SK-N-SH (cell line): ENCODE measurements at regions not wholly inside any gene's neighbourhood (a gene's known extent, or its start where the extent isn't known, plus 50 kb on each side); places are given as distances from the start of the nearest gene placed in this dataset.

Experiments used
- CTCF ChIA-PET: fragments of 300-600, 350-600 bp; formaldehyde crosslinking; extraction: SDS; loops from one replicate; lab custom pipeline; 2021; lab: Yijun Ruan, JAX
- POLR2A ChIA-PET: fragments of 350-600 bp; sonication (Branson Sonifier 250); formaldehyde crosslinking; extraction: SDS; loops from one replicate; lab custom pipeline; 2020; ENCODE audit warnings: antibody characterized with exemption, inconsistent platforms; lab: Yijun Ruan, JAX
- DNase-seq: peaks from one replicate; pipeline ENCODE4 v3.0.0; 2012
- H2AFZ ChIP-seq: fragments of 200-600 bp; sonication (generic); 2 replicates; pipeline ENCODE4 v1.8.1; 2016; ENCODE audit warnings: antibody characterized with exemption, mild to moderate bottlenecking, low read depth
- H3F3A ChIP-seq: fragments of 200-600 bp; sonication (generic); replicated peaks from 2 replicates; pipeline ENCODE3; 2016; ENCODE audit warnings: antibody characterized with exemption, mild to moderate bottlenecking; ENCODE audit not compliant: insufficient read depth
- H3K27ac ChIP-seq, 2 experiments: fragments of 200-500 bp in 1 of 2; fragments of 200-600 bp in 1 of 2; sonication (Bioruptor generic) in 1 of 2; sonication (generic), shearing (Covaris generic) in 1 of 2; 2 replicates each; pipeline versions ENCODE4 v1.5.1 to v1.6.1; 2014 to 2016; ENCODE audit warnings: low read depth in 2 of 2, inconsistent platforms in 1 of 2, low read length in 1 of 2, mild to moderate bottlenecking in 1 of 2, mixed read lengths in 1 of 2
- H3K27me3 ChIP-seq: fragments of 200-600 bp; sonication (generic), shearing (Covaris generic); 2 replicates; pipeline ENCODE4 v1.6.1; 2016; ENCODE audit warnings: mixed run types; ENCODE audit not compliant: insufficient read depth
- H3K36me3 ChIP-seq, 2 experiments: fragments of 200-500 bp in 1 of 2; fragments of 200-600 bp in 1 of 2; sonication (Bioruptor generic) in 1 of 2; sonication (generic) in 1 of 2; replicated peaks in 1 of 2; 2 replicates each; pipeline versions ENCODE3 to v1.5.1; 2014 to 2016; ENCODE audit warnings: low read length in 1 of 2, mild to moderate bottlenecking in 1 of 2; ENCODE audit not compliant: insufficient read depth in 2 of 2, control insufficient read depth in 1 of 2
- H3K4me1 ChIP-seq, 2 experiments: fragments of 200-500 bp in 1 of 2; fragments of 200-600 bp in 1 of 2; sonication (Bioruptor generic) in 1 of 2; sonication (generic), shearing (Covaris generic) in 1 of 2; 2 replicates each; pipeline versions ENCODE4 v1.5.1 to v1.6.1; 2014 to 2016; ENCODE audit warnings: low read depth in 1 of 2, low read length in 1 of 2, mixed run types in 1 of 2; ENCODE audit not compliant: insufficient read depth in 2 of 2, control insufficient read depth in 1 of 2
- H3K4me2 ChIP-seq: fragments of 200-600 bp; sonication (generic), shearing (Covaris generic); 2 replicates; pipeline ENCODE4 v1.6.1; 2017; ENCODE audit warnings: mixed run types
- H3K4me3 ChIP-seq, 2 experiments: fragments of 200-500 bp in 1 of 2; fragments of 200-600 bp in 1 of 2; sonication (Bioruptor generic) in 1 of 2; sonication (generic), shearing (Covaris generic) in 1 of 2; 2 replicates each; pipeline versions ENCODE4 v1.5.1 to v1.8.1; 2014 to 2016; ENCODE audit warnings: low read depth in 2 of 2, inconsistent platforms in 1 of 2, low read length in 1 of 2, mild to moderate bottlenecking in 1 of 2, mixed read lengths in 1 of 2, moderate library complexity in 1 of 2
- H3K79me2 ChIP-seq: fragments of 200-600 bp; sonication (generic); 2 replicates; pipeline ENCODE4 v1.8.1; 2017; ENCODE audit warnings: mild to moderate bottlenecking; ENCODE audit not compliant: insufficient read depth
- H3K9ac ChIP-seq: fragments of 200-600 bp; sonication (generic); 2 replicates; pipeline ENCODE4 v1.6.1; 2017; ENCODE audit warnings: mixed run types
- H3K9me2 ChIP-seq: fragments of 200-600 bp; sonication (generic); 2 replicates; pipeline ENCODE4 v1.6.1; 2017; ENCODE audit warnings: mixed run types
- H3K9me3 ChIP-seq: fragments of 200-600 bp; sonication (generic); 2 replicates; pipeline ENCODE4 v1.6.1; 2017; ENCODE audit warnings: mixed run types, mild to moderate bottlenecking, moderate library complexity
- H4K20me1 ChIP-seq: fragments of 200-600 bp; sonication (generic); 2 replicates; pipeline ENCODE4 v1.6.1; 2017; ENCODE audit warnings: mild to moderate bottlenecking, mixed run types; ENCODE audit not compliant: insufficient read depth
- CHD2 ChIP-seq: fragments of 150-350 bp; IDR thresholded peaks from 2 replicates; pipeline ENCODE4 v1.6.1; 2018; ENCODE audit warnings: low read length; ENCODE audit not compliant: partially characterized antibody
- ELF1 ChIP-seq: IDR thresholded peaks from 2 replicates; pipeline ENCODE4 v1.4.0; 2012
- EZH2phosphoT487 ChIP-seq: fragments of 200-600 bp; sonication (generic); IDR thresholded peaks from 2 replicates; pipeline ENCODE4 v1.6.1; 2017; ENCODE audit warnings: low read depth, mixed run types, mild to moderate bottlenecking, antibody characterized with exemption, moderate library complexity, borderline replicate concordance
- FOSL2 ChIP-seq: IDR thresholded peaks from 2 replicates; pipeline ENCODE4 v1.4.0; 2012; ENCODE audit warnings: low read depth, mild to moderate bottlenecking, moderate library complexity, borderline replicate concordance
- FOXJ3 ChIP-seq: sonication (generic); formaldehyde crosslinking; IDR thresholded peaks from 2 replicates; pipeline ENCODE4 v1.5.1; 2020; ENCODE audit warnings: mild to moderate bottlenecking, missing genetic modification reagents
- GATA2 ChIP-seq: sonication (generic); formaldehyde crosslinking; IDR thresholded peaks from 2 replicates; pipeline ENCODE4 v1.5.0; 2020; ENCODE audit warnings: mild to moderate bottlenecking, missing genetic modification reagents
- JUND ChIP-seq: IDR thresholded peaks from 2 replicates; pipeline ENCODE4 v1.4.0; 2012
- NRF1 ChIP-seq: IDR thresholded peaks from 2 replicates; pipeline ENCODE4 v1.6.1; 2012; ENCODE audit warnings: low read depth, mild to moderate bottlenecking, low read length
- POLR2AphosphoS5 ChIP-seq: IDR thresholded peaks from 2 replicates; pipeline ENCODE4 v1.6.1; 2012; ENCODE audit warnings: low read depth, low read length
- RAD21 ChIP-seq: IDR thresholded peaks from 2 replicates; pipeline ENCODE4 v1.6.1; 2012; ENCODE audit warnings: mild to moderate bottlenecking, low read length
- RCOR1 ChIP-seq: fragments of 150-350 bp; IDR thresholded peaks from 2 replicates; pipeline ENCODE4 v1.6.1; 2017; ENCODE audit warnings: antibody characterized with exemption, low read length
- SIN3A ChIP-seq: IDR thresholded peaks from 2 replicates; pipeline ENCODE4 v1.6.1; 2012; ENCODE audit warnings: low read depth, mild to moderate bottlenecking, low read length, moderate library complexity, borderline replicate concordance
- SMC3 ChIP-seq: IDR thresholded peaks from 2 replicates; pipeline ENCODE4 v1.6.1; 2012; ENCODE audit warnings: low read depth, low read length, improper control_type of control experiment
- WGBS: methylation state at CpG from one replicate; pipeline ENCODE4 v1.1.6; 2017; ENCODE audit warnings: low lambda C conversion rate; 5-methylcytosine and 5-hydroxymethylcytosine counted together
- TF ChIP-seq, protein P1 (sequence below): fragments of 150-350 bp; IDR thresholded peaks from 2 replicates; pipeline ENCODE4 v1.6.1; 2016; ENCODE audit warnings: mild to moderate bottlenecking, low read depth, low read length
- TF ChIP-seq, protein P2 (sequence below): IDR thresholded peaks from 2 replicates; pipeline ENCODE4 v1.4.0; 2012; ENCODE audit warnings: low read depth
- TF ChIP-seq, protein P3 (sequence below): IDR thresholded peaks from 2 replicates; pipeline ENCODE4 v1.6.1; 2012; ENCODE audit warnings: mild to moderate bottlenecking, low read depth, low read length, moderate library complexity
- TF ChIP-seq, protein P4 (sequence below): IDR thresholded peaks from 2 replicates; pipeline ENCODE4 v1.4.0; 2012; ENCODE audit warnings: low read depth, borderline replicate concordance
- TF ChIP-seq, protein P5 (sequence below): fragments of 200-600 bp; sonication (generic); IDR thresholded peaks from 2 replicates; pipeline ENCODE4 v1.6.1; 2017; ENCODE audit warnings: antibody characterized with exemption, mild to moderate bottlenecking, moderate library complexity

DNA sequence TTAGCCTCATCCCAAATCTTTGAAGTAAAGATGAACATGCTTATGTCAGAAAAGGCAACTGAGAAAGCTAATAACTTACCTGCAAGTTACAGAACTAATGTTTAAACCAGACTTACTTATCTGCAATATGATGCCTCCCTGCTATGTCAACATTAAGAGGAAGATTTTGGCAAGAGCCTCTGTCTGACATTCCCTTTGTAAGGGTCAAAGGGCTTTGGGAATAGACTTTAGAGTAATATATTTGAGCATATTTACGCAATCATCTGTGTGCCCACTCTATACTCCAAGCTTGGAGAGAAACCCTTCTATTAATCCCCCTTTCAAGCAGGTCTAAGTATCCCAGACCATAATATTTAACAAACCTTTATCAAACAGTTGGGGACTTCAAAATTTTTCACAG, 389.4 kb downstream of the NPIPA8 start:
- no peak for DNase-seq
- whole genome bisulfite sequencing, result 58% methylated on average over 1 of the region's 1 CpG

More for the DNA sequence above, 389.4 kb downstream of the NPIPA8 start:
- Histone ChIP-seq H3K9me3 (no peaks in the 10 kb centered on the region), H4K20me1 (no peaks in the 10 kb centered on the region), H2AFZ (no peak overlapping the region), H3K79me2 (no peaks in the 10 kb centered on the region), H3K4me2 (no peak overlapping the region), H3K36me3 (no peaks in the 10 kb centered on the region), H3K9ac (no peak overlapping the region), H3F3A (no peaks in the 10 kb centered on the region), H3K4me3 (no peak overlapping the region), H3K27me3 (no peaks in the 10 kb centered on the region), H3K27ac (no peak overlapping the region; a peak in 1 of 4 replicates), H3K9me2 (no peaks in the 10 kb centered on the region), H3K4me1 (peaks cover 0 to 11% of the 10 kb centered on the region in 2 experiments; a peak in 2 of 4 replicates)
- CTCF ChIA-PET, result interaction anchor here (2.0 kb wide), 1 partner anchor 20 kb away, joined by 4 read pairs; no protein-coding TSS in a partner anchor
- TF ChIP-seq EZH2phosphoT487, result no peak
- TF ChIP-seq, protein P1, sequence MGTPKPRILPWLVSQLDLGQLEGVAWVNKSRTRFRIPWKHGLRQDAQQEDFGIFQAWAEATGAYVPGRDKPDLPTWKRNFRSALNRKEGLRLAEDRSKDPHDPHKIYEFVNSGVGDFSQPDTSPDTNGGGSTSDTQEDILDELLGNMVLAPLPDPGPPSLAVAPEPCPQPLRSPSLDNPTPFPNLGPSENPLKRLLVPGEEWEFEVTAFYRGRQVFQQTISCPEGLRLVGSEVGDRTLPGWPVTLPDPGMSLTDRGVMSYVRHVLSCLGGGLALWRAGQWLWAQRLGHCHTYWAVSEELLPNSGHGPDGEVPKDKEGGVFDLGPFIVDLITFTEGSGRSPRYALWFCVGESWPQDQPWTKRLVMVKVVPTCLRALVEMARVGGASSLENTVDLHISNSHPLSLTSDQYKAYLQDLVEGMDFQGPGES, result no peak
- TF ChIP-seq POLR2AphosphoS5, result no peak
- TF ChIP-seq FOXJ3 (CRISPR knock-in tag), result no peak
- TF ChIP-seq ELF1, result no peak
- TF ChIP-seq JUND, result no peak
- TF ChIP-seq NRF1, result no peak
- TF ChIP-seq, protein P2, sequence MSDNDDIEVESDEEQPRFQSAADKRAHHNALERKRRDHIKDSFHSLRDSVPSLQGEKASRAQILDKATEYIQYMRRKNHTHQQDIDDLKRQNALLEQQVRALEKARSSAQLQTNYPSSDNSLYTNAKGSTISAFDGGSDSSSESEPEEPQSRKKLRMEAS, result no peak
- TF ChIP-seq GATA2 (CRISPR knock-in tag), result no peak
- no peak for TF ChIP-seq RAD21
- no peak for TF ChIP-seq FOSL2
- TF ChIP-seq CHD2, result no peak
- no peak for TF ChIP-seq SIN3A
- TF ChIP-seq SMC3, result no peak
- TF ChIP-seq, protein P3, sequence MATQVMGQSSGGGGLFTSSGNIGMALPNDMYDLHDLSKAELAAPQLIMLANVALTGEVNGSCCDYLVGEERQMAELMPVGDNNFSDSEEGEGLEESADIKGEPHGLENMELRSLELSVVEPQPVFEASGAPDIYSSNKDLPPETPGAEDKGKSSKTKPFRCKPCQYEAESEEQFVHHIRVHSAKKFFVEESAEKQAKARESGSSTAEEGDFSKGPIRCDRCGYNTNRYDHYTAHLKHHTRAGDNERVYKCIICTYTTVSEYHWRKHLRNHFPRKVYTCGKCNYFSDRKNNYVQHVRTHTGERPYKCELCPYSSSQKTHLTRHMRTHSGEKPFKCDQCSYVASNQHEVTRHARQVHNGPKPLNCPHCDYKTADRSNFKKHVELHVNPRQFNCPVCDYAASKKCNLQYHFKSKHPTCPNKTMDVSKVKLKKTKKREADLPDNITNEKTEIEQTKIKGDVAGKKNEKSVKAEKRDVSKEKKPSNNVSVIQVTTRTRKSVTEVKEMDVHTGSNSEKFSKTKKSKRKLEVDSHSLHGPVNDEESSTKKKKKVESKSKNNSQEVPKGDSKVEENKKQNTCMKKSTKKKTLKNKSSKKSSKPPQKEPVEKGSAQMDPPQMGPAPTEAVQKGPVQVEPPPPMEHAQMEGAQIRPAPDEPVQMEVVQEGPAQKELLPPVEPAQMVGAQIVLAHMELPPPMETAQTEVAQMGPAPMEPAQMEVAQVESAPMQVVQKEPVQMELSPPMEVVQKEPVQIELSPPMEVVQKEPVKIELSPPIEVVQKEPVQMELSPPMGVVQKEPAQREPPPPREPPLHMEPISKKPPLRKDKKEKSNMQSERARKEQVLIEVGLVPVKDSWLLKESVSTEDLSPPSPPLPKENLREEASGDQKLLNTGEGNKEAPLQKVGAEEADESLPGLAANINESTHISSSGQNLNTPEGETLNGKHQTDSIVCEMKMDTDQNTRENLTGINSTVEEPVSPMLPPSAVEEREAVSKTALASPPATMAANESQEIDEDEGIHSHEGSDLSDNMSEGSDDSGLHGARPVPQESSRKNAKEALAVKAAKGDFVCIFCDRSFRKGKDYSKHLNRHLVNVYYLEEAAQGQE, result no peak
- no peak for TF ChIP-seq RCOR1
- TF ChIP-seq, protein P4, sequence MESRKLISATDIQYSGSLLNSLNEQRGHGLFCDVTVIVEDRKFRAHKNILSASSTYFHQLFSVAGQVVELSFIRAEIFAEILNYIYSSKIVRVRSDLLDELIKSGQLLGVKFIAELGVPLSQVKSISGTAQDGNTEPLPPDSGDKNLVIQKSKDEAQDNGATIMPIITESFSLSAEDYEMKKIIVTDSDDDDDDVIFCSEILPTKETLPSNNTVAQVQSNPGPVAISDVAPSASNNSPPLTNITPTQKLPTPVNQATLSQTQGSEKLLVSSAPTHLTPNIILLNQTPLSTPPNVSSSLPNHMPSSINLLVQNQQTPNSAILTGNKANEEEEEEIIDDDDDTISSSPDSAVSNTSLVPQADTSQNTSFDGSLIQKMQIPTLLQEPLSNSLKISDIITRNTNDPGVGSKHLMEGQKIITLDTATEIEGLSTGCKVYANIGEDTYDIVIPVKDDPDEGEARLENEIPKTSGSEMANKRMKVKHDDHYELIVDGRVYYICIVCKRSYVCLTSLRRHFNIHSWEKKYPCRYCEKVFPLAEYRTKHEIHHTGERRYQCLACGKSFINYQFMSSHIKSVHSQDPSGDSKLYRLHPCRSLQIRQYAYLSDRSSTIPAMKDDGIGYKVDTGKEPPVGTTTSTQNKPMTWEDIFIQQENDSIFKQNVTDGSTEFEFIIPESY, result no peak
- TF ChIP-seq, protein P5, sequence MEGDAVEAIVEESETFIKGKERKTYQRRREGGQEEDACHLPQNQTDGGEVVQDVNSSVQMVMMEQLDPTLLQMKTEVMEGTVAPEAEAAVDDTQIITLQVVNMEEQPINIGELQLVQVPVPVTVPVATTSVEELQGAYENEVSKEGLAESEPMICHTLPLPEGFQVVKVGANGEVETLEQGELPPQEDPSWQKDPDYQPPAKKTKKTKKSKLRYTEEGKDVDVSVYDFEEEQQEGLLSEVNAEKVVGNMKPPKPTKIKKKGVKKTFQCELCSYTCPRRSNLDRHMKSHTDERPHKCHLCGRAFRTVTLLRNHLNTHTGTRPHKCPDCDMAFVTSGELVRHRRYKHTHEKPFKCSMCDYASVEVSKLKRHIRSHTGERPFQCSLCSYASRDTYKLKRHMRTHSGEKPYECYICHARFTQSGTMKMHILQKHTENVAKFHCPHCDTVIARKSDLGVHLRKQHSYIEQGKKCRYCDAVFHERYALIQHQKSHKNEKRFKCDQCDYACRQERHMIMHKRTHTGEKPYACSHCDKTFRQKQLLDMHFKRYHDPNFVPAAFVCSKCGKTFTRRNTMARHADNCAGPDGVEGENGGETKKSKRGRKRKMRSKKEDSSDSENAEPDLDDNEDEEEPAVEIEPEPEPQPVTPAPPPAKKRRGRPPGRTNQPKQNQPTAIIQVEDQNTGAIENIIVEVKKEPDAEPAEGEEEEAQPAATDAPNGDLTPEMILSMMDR, result no peak
- POLR2A ChIA-PET, result no interaction called here
